H1 (cell line): ENCODE measurements at regions not wholly inside any gene's neighbourhood (a gene's known extent, or its start where the extent isn't known, plus 50 kb on each side); places are given as distances from the start of the nearest gene placed in this dataset.
A peak's percentile ranks its signal among the peaks of the same experiment; 100 is the strongest.

ENCODE experiments used
- CTCF ChIA-PET: fragments of 300-600 bp; sonication (Branson Sonifier 250); formaldehyde crosslinking; loops from one replicate; lab custom pipeline; 2021; ENCODE audit not compliant: partially characterized antibody; lab: Charles Lee
- POLR2A ChIA-PET: fragments of 300-600 bp; sonication (Branson Sonifier 250); formaldehyde crosslinking; loops from one replicate; lab custom pipeline; 2021; ENCODE audit warnings: inconsistent platforms; ENCODE audit not compliant: partially characterized antibody; lab: Charles Lee
- DNase-seq, 2 experiments: peaks; one replicate each; pipeline versions ENCODE4 v3.0.0 to v3.0.0-alpha.2; 2010 to 2022; ENCODE audit warnings: low spot score in 2 of 2, low read depth in 1 of 2, mixed read lengths in 1 of 2
- FAIRE-seq: peaks from 2 replicates; lab custom pipeline; 2011; peaks lifted over from hg19 to GRCh38; lab: Jason Lieb, UNC
- H2AFZ ChIP-seq: 2 replicates; pipeline ENCODE4 v1.8.1; 2012; ENCODE audit warnings: low read length, inconsistent platforms
- H2AK5ac ChIP-seq: 2 replicates; pipeline ENCODE4 v1.6.1; 2013; ENCODE audit warnings: low read depth, low read length
- H2BK120ac ChIP-seq: replicated peaks from 2 replicates; pipeline ENCODE3; 2013; ENCODE audit warnings: low read depth, low read length, inconsistent platforms
- H2BK12ac ChIP-seq: 2 replicates; pipeline ENCODE4 v1.6.1; 2013; ENCODE audit warnings: low read depth, low read length
- H2BK15ac ChIP-seq: 2 replicates; pipeline ENCODE4 v1.6.1; 2013; ENCODE audit warnings: low read length
- H2BK20ac ChIP-seq: 2 replicates; pipeline ENCODE4 v1.6.1; 2013; ENCODE audit warnings: low read length
- H2BK5ac ChIP-seq: 2 replicates; pipeline ENCODE4 v1.6.1; 2013; ENCODE audit warnings: low read depth, low read length
- H3K14ac ChIP-seq: 2 replicates; pipeline ENCODE4 v1.6.1; 2013; ENCODE audit warnings: inconsistent platforms; ENCODE audit not compliant: insufficient read length
- H3K18ac ChIP-seq: 2 replicates; pipeline ENCODE4 v1.6.1; 2013; ENCODE audit warnings: low read length; ENCODE audit errors: extremely low read depth
- H3K23ac ChIP-seq: 2 replicates; pipeline ENCODE4 v1.6.1; 2013; ENCODE audit warnings: inconsistent platforms; ENCODE audit not compliant: insufficient read length
- H3K23me2 ChIP-seq: 2 replicates; pipeline ENCODE4 v1.6.1; 2013; ENCODE audit warnings: low read depth, low read length
- H3K27ac ChIP-seq: 2 replicates; pipeline ENCODE4 v1.6.1; 2011; ENCODE audit warnings: low read depth, low read length, inconsistent platforms
- H3K27me3 ChIP-seq, 4 experiments: replicated peaks in 1 of 4; 1 replicate in 1 of 4; 2 replicates in 3 of 4; pipeline versions ENCODE4 v1.6.1 to v1.8.1; 2011 to 2013; ENCODE audit warnings: low read length in 3 of 4, mild to moderate bottlenecking in 3 of 4, inconsistent platforms in 2 of 4, mixed read lengths in 2 of 4, moderate library complexity in 1 of 4; ENCODE audit not compliant: control insufficient read depth in 3 of 4, insufficient read depth in 3 of 4; ENCODE audit errors: extremely low read depth in 1 of 4
- H3K36me3 ChIP-seq, 4 experiments: 2 replicates each; pipeline versions ENCODE4 v1.6.1 to v1.8.1; 2011 to 2013; ENCODE audit warnings: mild to moderate bottlenecking in 4 of 4, low read length in 3 of 4, moderate library complexity in 2 of 4, control low read depth in 1 of 4, inconsistent platforms in 1 of 4; ENCODE audit not compliant: insufficient read depth in 4 of 4, control insufficient read depth in 2 of 4
- H3K4ac ChIP-seq: replicated peaks from 2 replicates; pipeline ENCODE3; 2013; ENCODE audit warnings: low read length, low read depth, mixed read lengths, inconsistent platforms; ENCODE audit not compliant: insufficient read length
- H3K4me1 ChIP-seq, 4 experiments: replicated peaks in 1 of 4; 1 replicate in 1 of 4; 2 replicates in 3 of 4; pipeline versions ENCODE4 v1.6.1 to v1.8.1; 2011 to 2013; ENCODE audit warnings: low read length in 3 of 4, inconsistent platforms in 2 of 4, mixed read lengths in 1 of 4; ENCODE audit not compliant: insufficient read depth in 4 of 4, control insufficient read depth in 3 of 4
- H3K4me2 ChIP-seq, 2 experiments: 2 replicates each; pipeline versions ENCODE4 v1.6.1 to v1.8.1; 2011 to 2013; ENCODE audit warnings: low read depth in 2 of 2, low read length in 2 of 2, control low read depth in 1 of 2, inconsistent platforms in 1 of 2, mild to moderate bottlenecking in 1 of 2; ENCODE audit not compliant: insufficient read depth in 1 of 2
- H3K4me3 ChIP-seq, 4 experiments: fragments of 200-600, 300-600 bp in 1 of 4; sonication (generic), shearing (Covaris generic), sonication (Bioruptor Twin) in 1 of 4; 2 replicates each; pipeline versions ENCODE4 v1.5.1 to v1.8.1; 2011 to 2016; ENCODE audit warnings: low read length in 4 of 4, low read depth in 3 of 4, control low read depth in 2 of 4, inconsistent platforms in 2 of 4, mild to moderate bottlenecking in 2 of 4, mixed read lengths in 1 of 4, moderate library complexity in 1 of 4; ENCODE audit not compliant: insufficient read depth in 2 of 4; ENCODE audit errors: extremely low read depth in 1 of 4
- H3K56ac ChIP-seq: replicated peaks from 2 replicates; pipeline ENCODE3; 2013; ENCODE audit warnings: low read depth, mild to moderate bottlenecking, mixed read lengths, low read length, inconsistent platforms; ENCODE audit not compliant: insufficient read length
- H3K79me1 ChIP-seq: 2 replicates; pipeline ENCODE4 v1.6.1; 2013; ENCODE audit warnings: low read depth, low read length, control low read depth
- H3K79me2 ChIP-seq, 2 experiments: 2 replicates each; pipeline versions ENCODE4 v1.6.1 to v1.8.1; 2012 to 2013; ENCODE audit warnings: low read length in 2 of 2, mild to moderate bottlenecking in 2 of 2, inconsistent platforms in 1 of 2; ENCODE audit not compliant: insufficient read depth in 2 of 2, control insufficient read depth in 1 of 2
- H3K9ac ChIP-seq, 4 experiments: replicated peaks in 1 of 4; 1 replicate in 1 of 4; 2 replicates in 3 of 4; pipeline versions ENCODE4 v1.6.1 to v1.8.1; 2011 to 2013; ENCODE audit warnings: low read depth in 3 of 4, low read length in 3 of 4, control low read depth in 2 of 4, mild to moderate bottlenecking in 2 of 4, moderate library complexity in 2 of 4, inconsistent platforms in 1 of 4; ENCODE audit errors: extremely low read depth in 1 of 4
- H3K9me3 ChIP-seq, 2 experiments: 2 replicates each; pipeline versions ENCODE4 v1.6.1 to v1.8.1; 2012 to 2013; ENCODE audit warnings: mild to moderate bottlenecking in 2 of 2, moderate library complexity in 2 of 2, control low read depth in 1 of 2, inconsistent platforms in 1 of 2, low read depth in 1 of 2, low read length in 1 of 2, mixed read lengths in 1 of 2; ENCODE audit not compliant: insufficient read depth in 2 of 2
- H4K20me1 ChIP-seq, 2 experiments: replicated peaks in 1 of 2; 2 replicates each; pipeline versions ENCODE3 to v1.8.1; 2011 to 2013; ENCODE audit warnings: inconsistent platforms in 2 of 2, low read length in 2 of 2, mild to moderate bottlenecking in 1 of 2; ENCODE audit not compliant: insufficient read depth in 2 of 2, control insufficient read depth in 1 of 2
- H4K5ac ChIP-seq: 2 replicates; pipeline ENCODE4 v1.6.1; 2013; ENCODE audit warnings: low read length, low read depth, mixed read lengths, inconsistent platforms; ENCODE audit not compliant: insufficient read length
- H4K8ac ChIP-seq: 2 replicates; pipeline ENCODE4 v1.8.0; 2013; ENCODE audit warnings: mild to moderate bottlenecking, moderate library complexity, low read length, inconsistent platforms; ENCODE audit not compliant: insufficient read depth; ENCODE audit errors: extremely low read depth
- H4K91ac ChIP-seq: replicated peaks from 2 replicates; pipeline ENCODE3; 2013; ENCODE audit warnings: low read length, mixed read lengths, inconsistent platforms; ENCODE audit not compliant: insufficient read length
- CREB1 ChIP-seq: IDR thresholded peaks from 2 replicates; pipeline ENCODE4 v1.6.1; 2012; ENCODE audit warnings: inconsistent platforms
- EZH2 ChIP-seq: fragments of 200-600 bp; sonication (generic); IDR thresholded peaks from 2 replicates; pipeline ENCODE4 v1.7.1; 2012; ENCODE audit warnings: low read depth, mild to moderate bottlenecking, moderate library complexity, low read length, inconsistent platforms; ENCODE audit not compliant: severe bottlenecking
- GABPA ChIP-seq: IDR thresholded peaks from 2 replicates; pipeline ENCODE4 v1.6.1; 2011; ENCODE audit warnings: mild to moderate bottlenecking, low read length, moderate library complexity, borderline replicate concordance; ENCODE audit not compliant: insufficient read depth
- KDM1A ChIP-seq: fragments of 200-600, 300-600 bp; sonication (generic); IDR thresholded peaks from 2 replicates; pipeline ENCODE4 v1.7.1; 2016; ENCODE audit warnings: mild to moderate bottlenecking, low read length, borderline replicate concordance
- KDM5A ChIP-seq: fragments of 200-600 bp; IDR thresholded peaks from 2 replicates; pipeline ENCODE4 v1.7.1; 2012; ENCODE audit warnings: mild to moderate bottlenecking, low read length, inconsistent platforms, mixed read lengths
- RAD21 ChIP-seq, 2 experiments: IDR thresholded peaks in 1 of 2; conservative IDR thresholded peaks in 1 of 2; 2 replicates each; pipeline ENCODE4 v1.6.1; 2011; ENCODE audit warnings: low read depth in 2 of 2, low read length in 2 of 2, improper control_type of control experiment in 1 of 2, inconsistent platforms in 1 of 2, mild to moderate bottlenecking in 1 of 2, moderate library complexity in 1 of 2
- RNF2 ChIP-seq: fragments of 200-900, 300-1000 bp; sonication (generic); IDR thresholded peaks from 2 replicates; pipeline ENCODE4 v1.7.1; 2016; ENCODE audit warnings: borderline replicate concordance, low read depth, mild to moderate bottlenecking, antibody characterized with exemption, low read length; ENCODE audit not compliant: poor library complexity, severe bottlenecking; ENCODE audit errors: missing control alignments
- SP1 ChIP-seq: IDR thresholded peaks from 2 replicates; pipeline ENCODE4 v1.6.1; 2011; ENCODE audit warnings: low read depth, low read length
- SP2 ChIP-seq: IDR thresholded peaks from 2 replicates; pipeline ENCODE4 v1.6.1; 2012; ENCODE audit warnings: mild to moderate bottlenecking, low read length, inconsistent platforms
- TCF12 ChIP-seq: IDR thresholded peaks from 2 replicates; pipeline ENCODE4 v1.6.1; 2011; ENCODE audit warnings: low read depth, mild to moderate bottlenecking, low read length
- WGBS, 2 experiments: shearing (Covaris generic) in 1 of 2; methylation state at CpG; one replicate each; pipeline versions ENCODE4 v1.1.6 to v1.1.7; 2013 to 2015; ENCODE audit warnings: low lambda C conversion rate in 2 of 2, mixed read lengths in 2 of 2, inconsistent platforms in 1 of 2, low coverage in 1 of 2, missing lambda C conversion rate in 1 of 2; ENCODE audit not compliant: insufficient replicate concordance in 2 of 2, insufficient coverage in 1 of 2, insufficient read length in 1 of 2; ENCODE audit errors: extremely low coverage in 1 of 2, missing lambda C conversion rate in 1 of 2; 5-methylcytosine and 5-hydroxymethylcytosine counted together

DNA sequence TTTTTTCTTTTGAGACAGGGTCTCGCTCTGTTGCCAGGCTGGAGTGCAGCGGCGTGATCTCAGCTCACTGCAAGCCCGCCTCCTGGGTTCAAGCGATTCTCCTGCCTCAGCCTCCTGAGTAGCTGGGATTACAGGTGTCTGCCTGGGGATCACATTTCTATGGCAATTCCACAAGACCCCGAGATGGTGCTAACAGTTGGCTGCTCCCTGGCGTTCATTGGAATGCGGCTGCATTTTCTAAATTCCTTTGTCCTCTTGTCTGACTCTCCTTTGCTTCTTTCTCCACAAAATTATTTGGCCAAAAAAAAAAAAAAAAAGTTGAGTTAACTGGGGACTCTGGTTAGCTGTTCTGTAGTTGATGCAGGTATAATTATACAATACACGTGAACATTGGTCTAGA lies 176.4 kb downstream of the ETS2 start:
- no peak overlapping the region for H3K23ac ChIP-seq
- peak overlapping the region; percentile 75; the same call in 1 of the 2 replicates for H2BK12ac ChIP-seq
- no peaks in the 10 kb centered on the region for H3K9me3 ChIP-seq
- ChIA-PET POLR2A (interaction anchor here (0.6 to 1.1 kb wide), 4 partner anchors 8 to 172 kb away, joined by 3 to 4 read pairs (median 4); no protein-coding TSS in a partner anchor), CTCF (interaction anchor here (0.6 to 1.5 kb wide), 9 partner anchors 8 to 1603 kb away, joined by 3 to 4 read pairs (median 3); no protein-coding TSS in a partner anchor)
- H3K56ac ChIP-seq, result no peak overlapping the region
- no peak overlapping the region; the same call in 1 of the 2 replicates for H4K8ac ChIP-seq
- peak overlapping the region; percentile 76; the same call in 1 of the 2 replicates for H2BK5ac ChIP-seq
- H3K27ac ChIP-seq, result no peak overlapping the region
- DNase-seq (peak in 1 of 2 experiments; percentile 54), FAIRE-seq (peak; percentile 24)
- H2BK20ac ChIP-seq, result peak overlapping the region; percentile 98; the same call in 1 of the 2 replicates
- no peaks in the 10 kb centered on the region for H3K27me3 ChIP-seq
- peaks cover 11 to 26% (median 25%) of the 10 kb centered on the region in 4 experiments for H3K4me1 ChIP-seq
- H3K79me2 ChIP-seq, result no peaks in the 10 kb centered on the region
- no peak overlapping the region for H2AFZ ChIP-seq
- H3K23me2 ChIP-seq, result no peaks in the 10 kb centered on the region
- peak overlapping the region; percentile 14 to 45; a peak in 2 of 4 replicates for H3K4me2 ChIP-seq
- no peak overlapping the region for H3K9ac ChIP-seq
- H3K14ac ChIP-seq, result no peak overlapping the region
- H4K91ac ChIP-seq, result no peak overlapping the region
- no peaks in the 10 kb centered on the region for H4K20me1 ChIP-seq
- peak overlapping the region; percentile 80; the same call in 1 of the 2 replicates for H3K18ac ChIP-seq
- no peak overlapping the region for H2AK5ac ChIP-seq
- no peaks in the 10 kb centered on the region for H3K36me3 ChIP-seq
- 30% methylated on average over 9 of the region's 9 CpGs; no CpG with 5 or more reads in 1 of the 2 experiments for WGBS, 2 experiments
- H4K5ac ChIP-seq, result no peak overlapping the region
- H3K4ac ChIP-seq, result no peak overlapping the region
- no peak overlapping the region; a peak in 1 of 8 replicates for H3K4me3 ChIP-seq
- peak overlapping the region; percentile 81 for H2BK120ac ChIP-seq
- no peaks in the 10 kb centered on the region for H3K79me1 ChIP-seq
- H2BK15ac ChIP-seq, result no peak overlapping the region
- peak; percentile 4 to 14; a peak in 1 of 4 replicates for TF ChIP-seq RAD21 (IDR thresholded peaks at IDR 0.05 in 1 of 2, conservative IDR thresholded peaks at IDR 0.05 in 1 of 2; ENCODE audit: low read depth in 2 of 2, low read length in 2 of 2)
- TF ChIP-seq KDM1A, result no peak
- TF ChIP-seq EZH2, result no peak
- TF ChIP-seq TCF12, result 0 out of 2 replicates have a peak, but pooled peaks have one; percentile 58
- no peak for TF ChIP-seq GABPA
- TF ChIP-seq SP2, result no peak
- no peak for TF ChIP-seq KDM5A
- no peak for TF ChIP-seq RNF2
- TF ChIP-seq CREB1, result no peak
- TF ChIP-seq SP1, result 0 out of 2 replicates have a peak, but pooled peaks have one; percentile 41
